ENCODE measurements at regions not wholly inside any gene's neighbourhood (a gene's known extent, or its start where the extent isn't known, plus 50 kb on each side); places are given as distances from the start of the nearest gene placed in this dataset.

GRCh38 chr2:2938481-2938880 lies 439.1 kb downstream of the EIPR1 start:
- Histone ChIP-seq H3K27ac (no peak overlapping the region), H3K36me3 (no peaks in the 10 kb centered on the region), H3K27me3 (no peaks in the 10 kb centered on the region), H3K4me3 (no peak overlapping the region), H3K4me1 (ENCODE audit: insufficient read depth) (no peaks in the 10 kb centered on the region), H3K9me3 (no peaks in the 10 kb centered on the region)
- intact Hi-C loops (cut with DNase I), result no loop called here
- TF ChIP-seq EP300 (IDR thresholded peaks at IDR 0.05) (no peak), POLR2A (IDR thresholded peaks at IDR 0.05) (no peak)
- WGBS, 3 donors, result 55 to 81% (median 58%) methylated on average over 14 of the region's 14 CpGs
- no peak for DNase-seq

- Histone ChIP-seq H3K9me3 (no peaks in the 10 kb centered on the region), H3K4me3 (no peak overlapping the region), H3K27me3 (no peaks in the 10 kb centered on the region), H3K27ac (no peak overlapping the region), H3K36me3 (no peaks in the 10 kb centered on the region), H3K4me1 (ENCODE audit: insufficient read depth) (no peaks in the 10 kb centered on the region)
- DNase-seq, result no peak
- intact Hi-C loops (cut with DNase I), result no loop called here
- no peak for TF ChIP-seq CTCF (IDR thresholded peaks at IDR 0.05)
- no peak for TF ChIP-seq EP300 (IDR thresholded peaks at IDR 0.05)
- no peak for TF ChIP-seq POLR2A (IDR thresholded peaks at IDR 0.05)
- 82 to 93% (median 83%) methylated on average over 26 of the region's 26 CpGs for WGBS, 3 donors
These were observed 442.0 kb downstream of the EIPR1 start for GRCh38 chr2:2935445-2936149.

GRCh38 chr2:2933426-2933825 lies 444.2 kb downstream of the EIPR1 start:
- Histone ChIP-seq H3K27me3 (no peaks in the 10 kb centered on the region), H3K27ac (no peak overlapping the region), H3K9me3 (no peaks in the 10 kb centered on the region), H3K4me1 (ENCODE audit: insufficient read depth) (no peaks in the 10 kb centered on the region), H3K36me3 (no peaks in the 10 kb centered on the region), H3K4me3 (no peak overlapping the region)
- intact Hi-C loops (cut with DNase I), result no loop called here
- DNase-seq, result no peak
- WGBS, 3 donors, result 34 to 52% (median 42%) methylated on average over 10 to 15 of the region's 15 CpGs
- TF ChIP-seq CTCF (IDR thresholded peaks at IDR 0.05), result no peak
- TF ChIP-seq EP300 (IDR thresholded peaks at IDR 0.05), result no peak
- TF ChIP-seq POLR2A (IDR thresholded peaks at IDR 0.05), result no peak

- Histone ChIP-seq H3K27ac (no peak overlapping the region), H3K27me3 (no peaks in the 10 kb centered on the region), H3K4me1 (ENCODE audit: insufficient read depth) (no peaks in the 10 kb centered on the region), H3K4me3 (no peak overlapping the region), H3K9me3 (no peaks in the 10 kb centered on the region), H3K36me3 (no peaks in the 10 kb centered on the region)
- intact Hi-C loops (cut with DNase I), result no loop called here
- no peak for DNase-seq
- TF ChIP-seq POLR2A (IDR thresholded peaks at IDR 0.05) (no peak), CTCF (IDR thresholded peaks at IDR 0.05) (no peak), EP300 (IDR thresholded peaks at IDR 0.05) (no peak)
- WGBS, 3 donors, result 71 to 83% (median 71%) methylated on average over 16 of the region's 16 CpGs
These were observed 444.8 kb downstream of the EIPR1 start for GRCh38 chr2:2932692-2933305.

- TF ChIP-seq EP300 (IDR thresholded peaks at IDR 0.05) (no peak), POLR2A (IDR thresholded peaks at IDR 0.05) (no peak)
- DNase-seq, result no peak
These were observed 445.4 kb downstream of the EIPR1 start for GRCh38 chr2:2932189-2932588.

More at GRCh38 chr2:2932189-2932588, 445.4 kb downstream of the EIPR1 start:
- no peak overlapping the region for H3K4me3 ChIP-seq
- no peaks in the 10 kb centered on the region for H3K36me3 ChIP-seq
- intact Hi-C loops (cut with DNase I), result no loop called here
- H3K27me3 ChIP-seq, result no peaks in the 10 kb centered on the region
- no peak overlapping the region for H3K27ac ChIP-seq
- WGBS, 3 donors, result 77 to 88% (median 78%) methylated on average over 15 of the region's 15 CpGs
- no peaks in the 10 kb centered on the region for H3K9me3 ChIP-seq
- no peaks in the 10 kb centered on the region for H3K4me1 ChIP-seq (ENCODE audit: insufficient read depth)
